ACC112 (cell line): ENCODE measurements at regions not wholly inside any gene's neighbourhood (a gene's known extent, or its start where the extent isn't known, plus 50 kb on each side); places are given as distances from the start of the nearest gene placed in this dataset.
"Not testable (repeated sequence)": the region's sequence is repeated elsewhere in the genome, so short reads cannot be mapped to it uniquely, and the experiment has no call there.

Experiments used
- H2AFZ ChIP-seq: fragments of 200-600 bp; sonication (generic); one replicate; pipeline ENCODE4 v1.6.0; 2017; ENCODE audit warnings: antibody characterized with exemption, low read length; ENCODE audit not compliant: unreplicated experiment
- H3K27ac ChIP-seq: fragments of 200-600 bp; sonication (generic); 2 replicates; pipeline ENCODE4 v1.5.1; 2014; ENCODE audit warnings: low read depth, mild to moderate bottlenecking, antibody characterized with exemption, low read length, moderate library complexity
- H3K27me3 ChIP-seq: fragments of 200-600 bp; sonication (generic); 2 replicates; pipeline ENCODE4 v1.6.1; 2014; ENCODE audit warnings: mild to moderate bottlenecking, antibody characterized with exemption, low read length, moderate library complexity, mixed read lengths; ENCODE audit not compliant: insufficient read depth
- H3K36me3 ChIP-seq: fragments of 200-600 bp; sonication (generic); 2 replicates; pipeline ENCODE4 v1.6.1; 2016; ENCODE audit warnings: mild to moderate bottlenecking, antibody characterized with exemption, low read length, moderate library complexity, mixed read lengths; ENCODE audit not compliant: insufficient read depth
- H3K4me1 ChIP-seq: fragments of 200-600 bp; sonication (generic); one replicate; pipeline ENCODE4 v1.6.1; 2016; ENCODE audit warnings: low read length, mixed read lengths; ENCODE audit not compliant: insufficient read depth, unreplicated experiment, control insufficient read depth
- H3K4me3 ChIP-seq: fragments of 200-600 bp; sonication (generic); 2 replicates; pipeline ENCODE4 v1.5.1; 2014; ENCODE audit warnings: mild to moderate bottlenecking, low read depth, low read length
- H3K79me2 ChIP-seq: fragments of 200-600 bp; sonication (generic); one replicate; pipeline ENCODE4 v1.6.0; 2016; ENCODE audit warnings: low read length; ENCODE audit not compliant: control insufficient read depth, unreplicated experiment, insufficient read depth

GRCh38 chr5:162603443-162604070 is 536.0 kb downstream of the GABRG2 start:
- Histone ChIP-seq H3K36me3 (no peaks in the 10 kb centered on the region), H3K79me2 (no peaks in the 10 kb centered on the region), H3K4me1 (no peaks in the 10 kb centered on the region), H3K27me3 (no peaks in the 10 kb centered on the region), H3K4me3 (no peak overlapping the region), H2AFZ (no peak overlapping the region), H3K27ac (no peak overlapping the region)

DNA sequence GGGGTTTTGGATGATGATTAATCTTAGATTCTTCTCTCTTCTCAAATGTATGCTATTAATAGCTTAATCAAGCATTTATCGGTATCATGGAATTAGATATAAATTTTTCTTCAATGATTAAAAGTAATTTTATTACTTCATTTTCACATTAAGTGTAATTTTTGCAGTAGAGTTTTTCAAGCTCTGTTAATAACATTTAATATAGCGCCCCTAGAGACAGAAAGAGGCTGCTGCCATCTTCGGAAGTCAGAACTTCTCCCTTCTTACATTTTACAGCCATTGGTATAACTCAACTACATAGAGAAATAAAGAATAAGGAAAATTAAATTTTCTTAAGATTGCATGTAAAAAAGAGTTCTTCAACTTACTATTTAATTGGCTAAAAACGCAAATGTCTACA is 540.3 kb downstream of the GABRG2 start:
- Histone ChIP-seq H3K4me1 (no peaks in the 10 kb centered on the region), H3K27ac (no peak overlapping the region), H3K79me2 (no peaks in the 10 kb centered on the region), H3K4me3 (no peak overlapping the region), H3K36me3 (no peaks in the 10 kb centered on the region), H2AFZ (no peak overlapping the region), H3K27me3 (no peaks in the 10 kb centered on the region)

DNA sequence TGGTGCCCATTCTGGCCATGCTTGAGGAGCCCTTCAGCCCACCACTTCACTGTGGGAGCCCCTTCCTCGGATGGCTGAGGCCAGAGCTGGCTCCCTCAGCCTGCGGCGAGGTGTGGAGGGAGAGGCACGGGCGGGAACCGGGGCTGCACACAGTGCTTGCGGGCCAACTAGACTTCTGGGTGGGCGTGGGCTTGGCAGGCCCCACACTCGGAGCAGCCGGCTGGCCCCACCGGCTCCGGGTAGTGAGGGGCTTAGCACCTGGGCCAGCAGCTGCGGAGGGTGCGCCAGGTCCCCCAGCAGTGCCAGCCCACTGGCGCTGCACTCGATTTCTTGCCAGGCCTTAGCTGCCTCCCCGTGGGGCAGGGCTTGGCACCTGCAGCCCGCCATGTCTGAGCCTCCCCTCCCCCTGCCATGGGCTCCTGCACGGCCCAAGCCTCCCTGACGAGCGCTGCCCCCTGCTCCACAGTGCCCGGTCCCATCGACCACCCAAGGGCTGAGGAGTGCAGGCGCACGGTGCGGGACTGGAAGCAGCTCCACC is 554.2 kb downstream of the GABRG2 start:
- H3K4me3 ChIP-seq, H3K27ac ChIP-seq, H3K36me3 ChIP-seq: not testable (repeated sequence)

GRCh38 chr5:162624110-162624509 is 556.5 kb downstream of the GABRG2 start:
- Histone ChIP-seq H3K79me2 (no peaks in the 10 kb centered on the region), H3K27ac (no peak overlapping the region), H3K4me1 (no peaks in the 10 kb centered on the region), H3K4me3 (no peak overlapping the region), H3K36me3 (no peaks in the 10 kb centered on the region), H2AFZ (no peak overlapping the region), H3K27me3 (no peaks in the 10 kb centered on the region)

More for the DNA sequence above, 554.2 kb downstream of the GABRG2 start:
- H3K27me3 ChIP-seq, H2AFZ ChIP-seq, H3K4me1 ChIP-seq, H3K79me2 ChIP-seq: not testable (repeated sequence)

DNA sequence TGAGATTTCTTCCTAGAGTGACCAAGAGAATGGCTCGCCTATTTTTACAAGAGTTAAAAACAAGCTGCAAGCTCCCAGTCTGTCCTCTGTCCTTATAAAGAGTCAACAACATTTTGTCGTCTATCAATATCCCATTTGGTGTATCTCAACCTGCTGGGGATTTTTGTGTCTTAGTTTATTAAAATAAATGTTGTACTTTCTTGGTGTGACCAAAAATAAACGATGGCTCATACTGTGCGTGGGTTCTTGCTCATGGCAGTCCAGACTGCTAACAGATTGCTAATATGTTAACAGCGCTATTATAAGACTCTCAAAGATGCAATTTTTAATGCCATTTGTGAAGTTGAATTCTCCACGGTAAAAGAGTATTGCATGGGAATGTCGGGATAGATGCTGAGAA is 569.9 kb downstream of the GABRG2 start:
- Histone ChIP-seq H3K4me1 (no peaks in the 10 kb centered on the region), H3K4me3 (no peak overlapping the region), H3K79me2 (no peaks in the 10 kb centered on the region), H2AFZ (no peak overlapping the region), H3K36me3 (no peaks in the 10 kb centered on the region), H3K27ac (no peak overlapping the region), H3K27me3 (no peaks in the 10 kb centered on the region)

GRCh38 chr5:162638849-162639248 is 571.3 kb downstream of the GABRG2 start:
- Histone ChIP-seq H2AFZ (no peak overlapping the region), H3K4me1 (no peaks in the 10 kb centered on the region), H3K36me3 (no peaks in the 10 kb centered on the region), H3K79me2 (no peaks in the 10 kb centered on the region), H3K27me3 (no peaks in the 10 kb centered on the region), H3K27ac (no peak overlapping the region), H3K4me3 (no peak overlapping the region)

DNA sequence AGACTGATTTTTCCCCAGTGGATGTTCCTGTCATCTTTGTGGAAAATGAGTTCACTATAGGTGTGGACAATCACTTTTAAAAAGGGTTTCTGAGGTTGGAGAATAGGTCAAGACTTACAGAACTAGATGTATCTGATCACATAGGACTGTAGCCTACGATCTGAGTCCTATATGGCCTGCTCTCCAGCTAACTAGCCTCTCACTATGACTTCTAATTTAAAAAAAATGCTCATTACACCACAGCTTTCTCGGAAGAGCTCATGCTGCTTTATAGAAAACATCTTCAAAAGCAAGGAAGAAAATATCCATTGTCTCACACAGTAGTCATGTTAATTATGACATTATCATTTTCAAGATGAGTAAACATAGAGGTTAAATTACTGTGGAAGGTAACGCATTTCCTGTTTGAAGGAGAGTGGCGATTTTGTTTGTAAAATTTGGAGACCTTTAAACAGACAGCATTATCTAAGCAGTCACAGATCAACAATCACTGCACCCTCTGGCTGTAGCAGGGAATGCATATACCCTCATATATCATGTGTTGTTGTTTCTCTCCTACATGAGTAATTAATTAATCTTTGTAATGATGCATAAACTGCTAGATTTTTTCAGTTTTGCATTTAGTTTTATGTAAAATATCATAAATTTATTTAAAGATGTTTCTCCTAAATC is 573.7 kb downstream of the GABRG2 start:
- no peaks in the 10 kb centered on the region for H3K36me3 ChIP-seq
- H3K4me3 ChIP-seq, result no peak overlapping the region
- no peak overlapping the region for H3K27ac ChIP-seq
- H3K27me3 ChIP-seq, result no peaks in the 10 kb centered on the region
- H3K4me1 ChIP-seq, result no peaks in the 10 kb centered on the region
- H2AFZ ChIP-seq, result no peak overlapping the region
- no peaks in the 10 kb centered on the region for H3K79me2 ChIP-seq

GRCh38 chr5:162654661-162655405 is 587.3 kb downstream of the GABRG2 start:
- H3K27ac ChIP-seq, result no peak overlapping the region
- H3K27me3 ChIP-seq, result no peaks in the 10 kb centered on the region
- H3K4me3 ChIP-seq, result no peak overlapping the region
- no peaks in the 10 kb centered on the region for H3K79me2 ChIP-seq
- no peak overlapping the region for H2AFZ ChIP-seq
- H3K36me3 ChIP-seq, result no peaks in the 10 kb centered on the region
- H3K4me1 ChIP-seq, result no peaks in the 10 kb centered on the region

- Histone ChIP-seq H3K4me1 (no peaks in the 10 kb centered on the region), H3K36me3 (no peaks in the 10 kb centered on the region), H2AFZ (no peak overlapping the region), H3K79me2 (no peaks in the 10 kb centered on the region), H3K27me3 (no peaks in the 10 kb centered on the region), H3K27ac (no peak overlapping the region), H3K4me3 (no peak overlapping the region)
These were observed 589.5 kb downstream of the GABRG2 start for GRCh38 chr5:162657076-162657475.

DNA sequence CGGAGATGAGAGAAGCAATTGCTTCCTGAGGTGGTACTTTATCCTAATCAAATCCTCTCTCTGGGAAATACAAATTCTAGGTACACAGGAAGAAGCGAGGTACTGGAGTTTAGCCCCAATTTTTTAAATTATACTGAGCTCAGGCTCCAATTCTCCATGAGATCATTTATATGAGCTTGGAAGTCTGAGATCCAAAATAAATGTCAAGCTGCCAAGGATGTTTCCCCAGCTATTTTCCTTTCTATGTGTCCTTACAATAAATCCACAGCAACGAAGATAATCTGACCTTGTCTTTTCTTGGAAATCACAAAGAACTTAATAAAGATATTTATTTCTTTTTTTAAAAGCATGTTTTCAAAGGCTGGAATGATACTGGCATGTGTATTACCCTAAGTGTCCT is 597.3 kb downstream of the GABRG2 start:
- no peak overlapping the region for H2AFZ ChIP-seq
- no peak overlapping the region for H3K4me3 ChIP-seq
- H3K79me2 ChIP-seq, result no peaks in the 10 kb centered on the region
- no peaks in the 10 kb centered on the region for H3K4me1 ChIP-seq
- no peaks in the 10 kb centered on the region for H3K27me3 ChIP-seq
- no peaks in the 10 kb centered on the region for H3K36me3 ChIP-seq
- H3K27ac ChIP-seq, result no peak overlapping the region
